Loucy (cell line): ENCODE measurements at regions not wholly inside any gene's neighbourhood (a gene's known extent, or its start where the extent isn't known, plus 50 kb on each side); places are given as distances from the start of the nearest gene placed in this dataset.

Experiments used
- H2AFZ ChIP-seq: fragments of 200-600 bp; sonication (generic); 2 replicates; pipeline ENCODE4 v1.6.0; 2016; ENCODE audit warnings: antibody characterized with exemption, mild to moderate bottlenecking, low read length, moderate library complexity
- H3F3A ChIP-seq: fragments of 200-600 bp; 2 replicates; pipeline ENCODE4 v1.6.0; 2016; ENCODE audit warnings: antibody characterized with exemption, low read depth, mild to moderate bottlenecking
- H3K27me3 ChIP-seq: fragments of 200-600 bp; sonication (generic); 2 replicates; pipeline ENCODE4 v1.6.1; 2014; ENCODE audit warnings: low read length, mild to moderate bottlenecking; ENCODE audit not compliant: insufficient read depth, poor library complexity, severe bottlenecking
- H3K36me3 ChIP-seq: fragments of 200-600 bp; sonication (generic); 2 replicates; pipeline ENCODE4 v1.6.1; 2016; ENCODE audit warnings: low read length; ENCODE audit not compliant: insufficient read depth
- H3K4me1 ChIP-seq: fragments of 200-600 bp; sonication (generic); 2 replicates; pipeline ENCODE4 v1.5.1; 2014; ENCODE audit warnings: low read length, mild to moderate bottlenecking; ENCODE audit not compliant: insufficient read depth, poor library complexity, severe bottlenecking
- H3K4me2 ChIP-seq: fragments of 200-600 bp; sonication (generic); 2 replicates; pipeline ENCODE4 v1.6.0; 2014; ENCODE audit warnings: antibody characterized with exemption, low read length, low read depth, mild to moderate bottlenecking; ENCODE audit not compliant: poor library complexity, severe bottlenecking
- H3K4me3 ChIP-seq: fragments of 200-600 bp; sonication (generic); 2 replicates; pipeline ENCODE4 v1.5.1; 2014; ENCODE audit warnings: low read length, mild to moderate bottlenecking, mixed read lengths; ENCODE audit not compliant: poor library complexity, severe bottlenecking
- H3K79me2 ChIP-seq: fragments of 200-600 bp; sonication (generic); 2 replicates; pipeline ENCODE4 v1.6.1; 2014; ENCODE audit warnings: low read length; ENCODE audit not compliant: insufficient read depth
- H3K9ac ChIP-seq: fragments of 200-600 bp; sonication (generic); 2 replicates; pipeline ENCODE4 v1.6.0; 2014; ENCODE audit warnings: mild to moderate bottlenecking, low read depth, low read length, moderate library complexity; ENCODE audit not compliant: poor library complexity, severe bottlenecking
- H3K9me2 ChIP-seq: fragments of 200-600 bp; sonication (generic); replicated peaks from 2 replicates; pipeline ENCODE4 v1.6.1; 2016; ENCODE audit warnings: low read depth, low read length, mixed read lengths
- H3K9me3 ChIP-seq: fragments of 200-600 bp; sonication (generic); 2 replicates; pipeline ENCODE4 v1.6.1; 2014; ENCODE audit warnings: mild to moderate bottlenecking, antibody characterized with exemption, low read length, low read depth; ENCODE audit not compliant: insufficient read depth
- H4K20me1 ChIP-seq: fragments of 200-600 bp; sonication (generic); 2 replicates; pipeline ENCODE4 v1.6.0; 2014; ENCODE audit warnings: antibody characterized with exemption, low read length, mild to moderate bottlenecking; ENCODE audit not compliant: insufficient read depth, poor library complexity, severe bottlenecking
- CTCF ChIP-seq: fragments of 200-600 bp; sonication (generic); conservative IDR thresholded peaks from 2 replicates; pipeline ENCODE4 v1.5.1; 2014; ENCODE audit warnings: mild to moderate bottlenecking, antibody characterized with exemption, low read length
- EZH2phosphoT487 ChIP-seq: fragments of 200-600 bp; IDR thresholded peaks from 2 replicates; pipeline ENCODE4 v1.6.1; 2018; ENCODE audit warnings: antibody characterized with exemption, mild to moderate bottlenecking, moderate library complexity, borderline replicate concordance

DNA sequence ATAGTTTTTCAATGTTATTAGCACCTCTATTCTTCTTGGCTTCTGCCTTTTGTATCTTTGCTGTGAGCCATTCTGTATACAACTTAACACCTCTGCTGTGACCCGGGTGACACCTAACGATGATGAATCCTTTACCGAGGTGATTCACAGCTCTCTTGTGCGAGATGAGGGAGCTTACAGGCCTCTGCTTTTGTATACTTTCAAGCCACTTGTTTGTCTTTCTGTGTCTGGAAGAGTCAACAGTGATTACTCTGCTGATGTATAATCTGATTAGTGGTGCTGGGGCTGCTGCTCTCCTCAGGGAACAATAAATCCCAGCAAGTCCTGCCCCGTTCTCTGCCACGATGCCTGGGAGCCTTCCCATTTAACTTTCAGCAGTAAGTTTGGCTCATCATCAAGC, 442.9 kb upstream of the SGCD start:
- Histone ChIP-seq H3K4me3 (no peak overlapping the region), H3K36me3 (no peaks in the 10 kb centered on the region), H4K20me1 (no peaks in the 10 kb centered on the region), H3K79me2 (no peaks in the 10 kb centered on the region), H3K27me3 (no peaks in the 10 kb centered on the region), H3K9me3 (no peaks in the 10 kb centered on the region), H3K4me2 (no peak overlapping the region), H3K4me1 (no peaks in the 10 kb centered on the region), H2AFZ (no peak overlapping the region), H3K9me2 (no peaks in the 10 kb centered on the region), H3K9ac (no peak overlapping the region), H3F3A (no peaks in the 10 kb centered on the region)
- no peak for TF ChIP-seq EZH2phosphoT487
- no peak for TF ChIP-seq CTCF

DNA sequence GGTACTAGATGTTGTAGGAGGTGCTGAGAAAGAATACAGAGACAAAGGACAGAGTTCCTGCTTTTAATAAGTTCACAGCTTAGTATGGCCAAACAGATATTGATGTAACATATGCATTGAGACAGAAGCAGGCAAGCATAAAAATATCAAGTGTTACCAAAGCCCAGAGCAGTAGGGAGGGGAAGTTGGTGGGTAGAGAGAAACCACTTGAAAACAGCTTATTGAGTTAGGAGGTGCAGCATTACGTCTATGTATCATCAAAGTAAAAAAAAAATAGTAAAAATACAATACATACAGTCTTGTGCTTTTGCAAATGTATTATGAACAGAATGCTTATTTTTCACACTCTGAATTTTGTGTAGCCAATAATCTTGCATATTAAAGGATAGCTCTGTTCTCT, 441.8 kb upstream of the SGCD start:
- no peaks in the 10 kb centered on the region for H3K79me2 ChIP-seq
- no peak overlapping the region for H2AFZ ChIP-seq
- no peaks in the 10 kb centered on the region for H3F3A ChIP-seq
- H3K9ac ChIP-seq: no peak overlapping the region
- no peak overlapping the region for H3K4me2 ChIP-seq
- TF ChIP-seq EZH2phosphoT487: no peak
- no peak for TF ChIP-seq CTCF
- no peaks in the 10 kb centered on the region for H4K20me1 ChIP-seq
- no peak overlapping the region for H3K4me3 ChIP-seq
- H3K9me2 ChIP-seq: no peaks in the 10 kb centered on the region
- H3K4me1 ChIP-seq: no peaks in the 10 kb centered on the region
- H3K36me3 ChIP-seq: no peaks in the 10 kb centered on the region
- no peaks in the 10 kb centered on the region for H3K9me3 ChIP-seq
- H3K27me3 ChIP-seq: no peaks in the 10 kb centered on the region

DNA sequence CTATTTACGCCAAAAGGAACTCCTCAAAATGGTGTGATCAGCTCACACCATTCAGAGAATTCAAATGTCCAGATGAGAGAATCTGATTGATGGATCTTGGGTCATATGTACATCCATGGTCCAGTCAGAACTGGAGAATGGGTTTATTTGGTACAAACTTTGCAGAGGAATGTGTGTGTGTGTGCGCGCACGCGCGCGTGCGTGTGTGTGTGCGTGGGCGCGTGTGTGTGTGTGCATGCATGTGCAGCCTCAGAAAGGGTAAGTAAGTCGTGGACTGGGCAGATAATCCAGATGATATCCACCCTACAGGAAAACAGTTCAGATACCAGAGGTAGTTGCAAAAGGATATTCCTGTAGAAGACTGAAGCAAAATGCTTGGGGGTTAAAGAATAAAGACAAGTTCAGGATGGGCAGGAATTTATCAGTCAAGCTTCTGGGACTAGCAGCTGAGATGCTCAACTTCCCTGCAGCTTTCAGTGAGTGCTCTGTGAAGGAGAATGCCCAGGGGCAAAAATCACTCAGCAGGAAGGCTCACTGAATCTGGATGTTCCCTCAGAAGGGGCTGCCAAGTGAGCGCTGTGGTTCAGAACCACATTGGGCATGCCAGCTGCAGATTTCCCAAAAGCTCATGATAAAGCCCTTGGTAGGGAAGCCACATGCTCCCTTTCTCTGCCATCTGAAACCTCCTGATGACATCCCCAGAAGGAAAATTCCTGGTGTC, 440.5 kb upstream of the SGCD start:
- no peak overlapping the region for H2AFZ ChIP-seq
- TF ChIP-seq EZH2phosphoT487 (no peak), CTCF (no peak)
- H3K79me2 ChIP-seq: no peaks in the 10 kb centered on the region
- H3K36me3 ChIP-seq: no peaks in the 10 kb centered on the region
- H4K20me1 ChIP-seq: no peaks in the 10 kb centered on the region
- no peaks in the 10 kb centered on the region for H3K9me2 ChIP-seq
- H3K4me1 ChIP-seq: no peaks in the 10 kb centered on the region
- H3K4me3 ChIP-seq: no peak overlapping the region
- H3K9me3 ChIP-seq: no peaks in the 10 kb centered on the region
- no peak overlapping the region for H3K4me2 ChIP-seq
- H3K27me3 ChIP-seq: no peaks in the 10 kb centered on the region
- no peaks in the 10 kb centered on the region for H3F3A ChIP-seq
- H3K9ac ChIP-seq: no peak overlapping the region
